ENCODE measurements at regions not wholly inside any gene's neighbourhood (a gene's known extent, or its start where the extent isn't known, plus 50 kb on each side); places are given as distances from the start of the nearest gene placed in this dataset.

GRCh38 chr1:239735111-239735510, 348.7 kb downstream of the CHRM3 start:
- no peak for DNase-seq (ENCODE audit: low read depth in 1 of 2, low spot score in 1 of 2)
- no peak overlapping the region for H3K4me3 ChIP-seq (replicated peaks; ENCODE audit: insufficient read depth, low read length)
- no peaks in the 10 kb centered on the region for H3K27me3 ChIP-seq (ENCODE audit: insufficient read depth, poor library complexity, severe bottlenecking)
- TF ChIP-seq REST (IDR thresholded peaks at IDR 0.05; ENCODE audit: insufficient replicate concordance, low read depth) (no peak), CTCF (IDR thresholded peaks at IDR 0.05; ENCODE audit: insufficient read depth, low read length) (no peak), POLR2AphosphoS5 (IDR thresholded peaks at IDR 0.05; ENCODE audit: low read depth) (no peak), SPI1 (IDR thresholded peaks at IDR 0.05; ENCODE audit: borderline replicate concordance, low read depth) (no peak), GABPA (IDR thresholded peaks at IDR 0.05; ENCODE audit: low read depth) (no peak)
- H3K27ac ChIP-seq (replicated peaks) = no peak overlapping the region

- no peak for DNase-seq (ENCODE audit: low read depth in 1 of 2, low spot score in 1 of 2)
- Histone ChIP-seq H3K27me3 (ENCODE audit: insufficient read depth, poor library complexity, severe bottlenecking) (no peaks in the 10 kb centered on the region), H3K4me3 (replicated peaks; ENCODE audit: insufficient read depth, low read length) (no peak overlapping the region), H3K27ac (replicated peaks) (no peak overlapping the region)
- TF ChIP-seq REST (IDR thresholded peaks at IDR 0.05; ENCODE audit: insufficient replicate concordance, low read depth) (no peak), GABPA (IDR thresholded peaks at IDR 0.05; ENCODE audit: low read depth) (no peak), POLR2AphosphoS5 (IDR thresholded peaks at IDR 0.05; ENCODE audit: low read depth) (no peak), CTCF (IDR thresholded peaks at IDR 0.05; ENCODE audit: insufficient read depth, low read length) (no peak)
Observed at GRCh38 chr1:239736479-239736878, 350.1 kb downstream of the CHRM3 start.

GRCh38 chr1:239739375-239739774, 352.3 kb upstream of the FMN2 start:
- Histone ChIP-seq H3K4me3 (replicated peaks; ENCODE audit: insufficient read depth, low read length) (no peak overlapping the region), H3K27ac (replicated peaks) (no peak overlapping the region), H3K27me3 (ENCODE audit: insufficient read depth, poor library complexity, severe bottlenecking) (no peaks in the 10 kb centered on the region)
- DNase-seq (ENCODE audit: low read depth in 1 of 2, low spot score in 1 of 2) = no peak
- TF ChIP-seq REST (IDR thresholded peaks at IDR 0.05; ENCODE audit: insufficient replicate concordance, low read depth) (no peak), GABPA (IDR thresholded peaks at IDR 0.05; ENCODE audit: low read depth) (no peak), CTCF (IDR thresholded peaks at IDR 0.05; ENCODE audit: insufficient read depth, low read length) (no peak), POLR2AphosphoS5 (IDR thresholded peaks at IDR 0.05; ENCODE audit: low read depth) (no peak), SPI1 (IDR thresholded peaks at IDR 0.05; ENCODE audit: borderline replicate concordance, low read depth) (no peak)
